ENCODE measurements at regions not wholly inside any gene's neighbourhood (a gene's known extent, or its start where the extent isn't known, plus 50 kb on each side); places are given as distances from the start of the nearest gene placed in this dataset.

DNA sequence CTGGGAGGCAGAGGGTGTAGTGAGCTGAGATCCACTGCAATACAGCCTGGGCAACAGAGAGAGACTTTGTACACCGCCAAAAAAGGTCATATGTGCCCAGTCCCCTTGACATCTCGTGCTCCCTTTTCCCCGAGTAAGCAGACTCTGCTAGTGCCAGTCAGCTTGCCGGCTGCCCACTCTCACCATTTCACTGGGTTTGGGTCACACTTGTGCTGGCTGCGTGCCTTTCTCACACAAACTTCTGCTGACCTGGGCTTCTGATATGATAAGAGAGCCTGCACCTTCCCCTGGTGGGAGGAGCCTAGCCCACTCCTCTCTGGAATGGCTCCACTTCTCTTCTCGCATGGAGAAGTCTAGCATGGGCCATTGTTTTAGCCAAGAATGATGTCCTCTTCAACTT, 53.4 kb downstream of the MPP7 start:
- TF ChIP-seq, protein P1, sequence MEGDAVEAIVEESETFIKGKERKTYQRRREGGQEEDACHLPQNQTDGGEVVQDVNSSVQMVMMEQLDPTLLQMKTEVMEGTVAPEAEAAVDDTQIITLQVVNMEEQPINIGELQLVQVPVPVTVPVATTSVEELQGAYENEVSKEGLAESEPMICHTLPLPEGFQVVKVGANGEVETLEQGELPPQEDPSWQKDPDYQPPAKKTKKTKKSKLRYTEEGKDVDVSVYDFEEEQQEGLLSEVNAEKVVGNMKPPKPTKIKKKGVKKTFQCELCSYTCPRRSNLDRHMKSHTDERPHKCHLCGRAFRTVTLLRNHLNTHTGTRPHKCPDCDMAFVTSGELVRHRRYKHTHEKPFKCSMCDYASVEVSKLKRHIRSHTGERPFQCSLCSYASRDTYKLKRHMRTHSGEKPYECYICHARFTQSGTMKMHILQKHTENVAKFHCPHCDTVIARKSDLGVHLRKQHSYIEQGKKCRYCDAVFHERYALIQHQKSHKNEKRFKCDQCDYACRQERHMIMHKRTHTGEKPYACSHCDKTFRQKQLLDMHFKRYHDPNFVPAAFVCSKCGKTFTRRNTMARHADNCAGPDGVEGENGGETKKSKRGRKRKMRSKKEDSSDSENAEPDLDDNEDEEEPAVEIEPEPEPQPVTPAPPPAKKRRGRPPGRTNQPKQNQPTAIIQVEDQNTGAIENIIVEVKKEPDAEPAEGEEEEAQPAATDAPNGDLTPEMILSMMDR (IDR thresholded peaks at IDR 0.05): no peak
- no peak for TF ChIP-seq POLR2A (IDR thresholded peaks at IDR 0.05)
- no peak for TF ChIP-seq EP300 (IDR thresholded peaks at IDR 0.05)
